Endothelial cell of umbilical vein (primary cell): ENCODE measurements at regions not wholly inside any gene's neighbourhood (a gene's known extent, or its start where the extent isn't known, plus 50 kb on each side); places are given as distances from the start of the nearest gene placed in this dataset.

Experiments
- BruUV-seq: library from RNA; stranded (reverse); fragments of 400-500 nt; replicated peaks from 2 replicates; lab custom pipeline; 2021; lab: Mats Ljungman, UMichigan
- CTCF ChIA-PET: fragments of 300-600, 350-600 bp; sonication (Branson Sonifier 250); formaldehyde crosslinking; loops from one replicate; lab custom pipeline; 2021; ENCODE audit warnings: antibody characterized with exemption, inconsistent platforms; lab: Charles Lee
- POLR2A ChIA-PET: fragments of 300-600, 350-600 bp; sonication (Branson Sonifier 250); formaldehyde crosslinking; loops from one replicate; lab custom pipeline; 2021; ENCODE audit warnings: antibody characterized with exemption, inconsistent platforms; lab: Charles Lee
- DNase-seq: peaks from one replicate; pipeline ENCODE4 v3.0.0-alpha.2; 2011; ENCODE audit warnings: low read depth, low spot score
- FAIRE-seq: peaks from 2 replicates; lab custom pipeline; 2011; peaks lifted over from hg19 to GRCh38; lab: Jason Lieb, UNC
- H2AFZ ChIP-seq: 2 replicates; pipeline ENCODE4 v1.6.0; 2012; ENCODE audit warnings: low read depth, low read length, control low read depth, inconsistent platforms
- H3K27ac ChIP-seq: 2 replicates; pipeline ENCODE4 v1.5.1; 2011; ENCODE audit warnings: low read depth, mild to moderate bottlenecking, control low read depth, low read length, moderate library complexity; ENCODE audit not compliant: insufficient read depth
- H3K27me3 ChIP-seq, 2 experiments: 2 replicates each; pipeline versions ENCODE4 v1.6.0 to v1.6.1; 2011; ENCODE audit warnings: low read length in 2 of 2, mixed read lengths in 1 of 2; ENCODE audit not compliant: control insufficient read depth in 2 of 2, insufficient read depth in 2 of 2
- H3K36me3 ChIP-seq, 2 experiments: 2 replicates in 1 of 2; 3 replicates in 1 of 2; pipeline ENCODE4 v1.5.1; 2011; ENCODE audit warnings: low read length in 2 of 2, mild to moderate bottlenecking in 1 of 2, moderate library complexity in 1 of 2; ENCODE audit not compliant: control insufficient read depth in 2 of 2, insufficient read depth in 2 of 2; ENCODE audit errors: extremely low read depth in 1 of 2
- H3K4me1 ChIP-seq: 3 replicates; pipeline ENCODE4 v1.5.1; 2011; ENCODE audit warnings: mild to moderate bottlenecking, low read length; ENCODE audit not compliant: control insufficient read depth, insufficient read depth; ENCODE audit errors: extremely low read depth
- H3K4me2 ChIP-seq: 2 replicates; pipeline ENCODE4 v1.6.1; 2011; ENCODE audit warnings: low read length, control low read depth, mixed read lengths; ENCODE audit not compliant: insufficient read depth
- H3K4me3 ChIP-seq, 3 experiments: fragments of 200-600 bp in 1 of 3; sonication (generic), shearing (Covaris generic) in 1 of 3; replicated peaks in 1 of 3; 2 replicates each; pipeline ENCODE4 v1.5.1; 2011 to 2016; ENCODE audit warnings: control low read depth in 3 of 3, low read length in 3 of 3, mild to moderate bottlenecking in 2 of 3, inconsistent platforms in 1 of 3, low read depth in 1 of 3, moderate library complexity in 1 of 3; ENCODE audit not compliant: insufficient read depth in 1 of 3
- H3K79me2 ChIP-seq: 2 replicates; pipeline ENCODE4 v1.6.0; 2012; ENCODE audit warnings: low read length, inconsistent platforms; ENCODE audit not compliant: control insufficient read depth, insufficient read depth
- H3K9ac ChIP-seq: replicated peaks from 2 replicates; pipeline ENCODE3; 2011; ENCODE audit warnings: low read length, control low read depth; ENCODE audit not compliant: insufficient read depth; ENCODE audit errors: extremely low read depth
- H3K9me1 ChIP-seq: replicated peaks from 3 replicates; pipeline ENCODE4 v1.6.0; 2011; ENCODE audit warnings: mild to moderate bottlenecking, low read length; ENCODE audit not compliant: control insufficient read depth, insufficient read depth; ENCODE audit errors: extremely low read depth
- H3K9me3 ChIP-seq: replicated peaks from 2 replicates; pipeline ENCODE4 v1.5.1; 2012; ENCODE audit warnings: low read length, inconsistent platforms; ENCODE audit not compliant: control insufficient read depth, insufficient read depth
- H4K20me1 ChIP-seq: replicated peaks from 2 replicates; pipeline ENCODE3; 2011; ENCODE audit warnings: mild to moderate bottlenecking, low read length; ENCODE audit not compliant: control insufficient read depth, insufficient read depth; ENCODE audit errors: extremely low read depth
- EZH2 ChIP-seq: IDR thresholded peaks from 2 replicates; pipeline ENCODE4 v1.6.1; 2012; ENCODE audit warnings: borderline replicate concordance, low read depth, mild to moderate bottlenecking, moderate library complexity, low read length, inconsistent platforms; ENCODE audit not compliant: severe bottlenecking
- FOS ChIP-seq: IDR thresholded peaks from 2 replicates; pipeline ENCODE4 v1.6.1; 2011; ENCODE audit warnings: mild to moderate bottlenecking, low read length, moderate library complexity, borderline replicate concordance; ENCODE audit not compliant: insufficient read depth
- GATA2 ChIP-seq: IDR thresholded peaks from 2 replicates; pipeline ENCODE4 v1.7.0; 2011; ENCODE audit warnings: low read depth, mild to moderate bottlenecking, moderate library complexity, mixed read lengths, low read length; ENCODE audit not compliant: insufficient read length, insufficient read depth
- JUN ChIP-seq: IDR thresholded peaks from 2 replicates; pipeline ENCODE4 v1.6.1; 2011; ENCODE audit warnings: borderline replicate concordance, low read depth; ENCODE audit not compliant: insufficient read length, insufficient read depth
- MYC ChIP-seq: IDR thresholded peaks from one replicate; pipeline ENCODE4 v1.6.1; 2011; ENCODE audit warnings: mild to moderate bottlenecking, low read depth, low read length
- POLR2A ChIP-seq: IDR thresholded peaks from 2 replicates; pipeline ENCODE4 v1.6.1; 2012; ENCODE audit warnings: low read depth, mild to moderate bottlenecking, control low read depth, low read length
- POLR2AphosphoS5 ChIP-seq: IDR thresholded peaks from 2 replicates; pipeline ENCODE4 v1.6.1; 2012; ENCODE audit warnings: low read depth, mild to moderate bottlenecking, control low read depth, low read length, moderate library complexity; ENCODE audit not compliant: insufficient read depth
- dilution Hi-C: fragments of 300-500 bp; cut with MboI; formaldehyde crosslinking; loops from one replicate; pipeline ENCODE4 v1.15.0; 2019; ENCODE audit warnings: low sequenced_read_pairs; ENCODE audit not compliant: extremely low pct_ligation_motif_present
- intact Hi-C: fragments of 100-400 bp; cut with micrococcal nuclease; formaldehyde crosslinking; loops from one replicate; pipeline ENCODE4 v1.10.0; 2022
- TF ChIP-seq, protein P1 (sequence below): IDR thresholded peaks from 2 replicates; pipeline ENCODE4 v1.6.1; 2011; ENCODE audit not compliant: insufficient read depth, insufficient read length
- TF ChIP-seq, protein P2 (sequence below), 2 donors: IDR thresholded peaks; 1 replicate in 1 of 2; 2 replicates in 1 of 2; pipeline ENCODE4 v1.5.1; 2011; ENCODE audit warnings: low read length in 2 of 2, mild to moderate bottlenecking in 2 of 2, moderate library complexity in 2 of 2, control low read depth in 1 of 2, inconsistent platforms in 1 of 2, low read depth in 1 of 2; ENCODE audit not compliant: insufficient read depth in 1 of 2; ENCODE audit errors: extremely low read depth in 1 of 2

DNA sequence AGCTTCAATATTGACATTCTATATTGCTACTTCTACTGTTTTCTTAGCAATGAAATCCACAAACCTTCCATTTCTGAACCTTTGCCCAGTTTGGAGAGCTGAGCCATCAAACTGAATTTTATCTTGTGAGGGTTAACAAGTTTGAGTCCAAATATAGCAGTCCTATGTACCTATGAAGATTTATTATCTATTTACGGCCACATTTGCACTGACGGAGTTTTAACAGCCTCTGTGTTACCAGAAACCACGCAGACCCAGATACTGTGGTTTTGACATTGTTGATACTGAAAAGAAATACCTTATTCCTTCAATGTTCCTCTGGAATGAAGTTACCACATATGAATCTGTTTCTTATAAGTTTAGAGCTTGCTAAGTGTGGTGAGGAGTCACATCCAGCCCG, 172.6 kb downstream of the FGFR2 start:
- no peaks in the 10 kb centered on the region for H4K20me1 ChIP-seq
- H3K27ac ChIP-seq = no peak overlapping the region
- H3K4me2 ChIP-seq = no peak overlapping the region
- no peaks in the 10 kb centered on the region for H3K4me1 ChIP-seq
- FAIRE-seq (no peak), DNase-seq (no peak)
- H3K27me3 ChIP-seq = no peaks in the 10 kb centered on the region
- TF ChIP-seq EZH2 = no peak
- TF ChIP-seq MYC = no peak
- TF ChIP-seq GATA2 = no peak
- TF ChIP-seq FOS = no peak
- TF ChIP-seq JUN = no peak
- TF ChIP-seq, protein P1, sequence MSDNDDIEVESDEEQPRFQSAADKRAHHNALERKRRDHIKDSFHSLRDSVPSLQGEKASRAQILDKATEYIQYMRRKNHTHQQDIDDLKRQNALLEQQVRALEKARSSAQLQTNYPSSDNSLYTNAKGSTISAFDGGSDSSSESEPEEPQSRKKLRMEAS = no peak
- no peak for TF ChIP-seq POLR2A
- no peak for TF ChIP-seq POLR2AphosphoS5
- TF ChIP-seq, protein P2, sequence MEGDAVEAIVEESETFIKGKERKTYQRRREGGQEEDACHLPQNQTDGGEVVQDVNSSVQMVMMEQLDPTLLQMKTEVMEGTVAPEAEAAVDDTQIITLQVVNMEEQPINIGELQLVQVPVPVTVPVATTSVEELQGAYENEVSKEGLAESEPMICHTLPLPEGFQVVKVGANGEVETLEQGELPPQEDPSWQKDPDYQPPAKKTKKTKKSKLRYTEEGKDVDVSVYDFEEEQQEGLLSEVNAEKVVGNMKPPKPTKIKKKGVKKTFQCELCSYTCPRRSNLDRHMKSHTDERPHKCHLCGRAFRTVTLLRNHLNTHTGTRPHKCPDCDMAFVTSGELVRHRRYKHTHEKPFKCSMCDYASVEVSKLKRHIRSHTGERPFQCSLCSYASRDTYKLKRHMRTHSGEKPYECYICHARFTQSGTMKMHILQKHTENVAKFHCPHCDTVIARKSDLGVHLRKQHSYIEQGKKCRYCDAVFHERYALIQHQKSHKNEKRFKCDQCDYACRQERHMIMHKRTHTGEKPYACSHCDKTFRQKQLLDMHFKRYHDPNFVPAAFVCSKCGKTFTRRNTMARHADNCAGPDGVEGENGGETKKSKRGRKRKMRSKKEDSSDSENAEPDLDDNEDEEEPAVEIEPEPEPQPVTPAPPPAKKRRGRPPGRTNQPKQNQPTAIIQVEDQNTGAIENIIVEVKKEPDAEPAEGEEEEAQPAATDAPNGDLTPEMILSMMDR (IDR thresholded peaks at IDR 0.05; ENCODE audit: extremely low read depth in 1 of 2, insufficient read depth in 1 of 2, low read depth in 1 of 2, low read length in 2 of 2) = no peak
- BruUV-seq = no TSS peak
- peaks cover 3% of the 10 kb centered on the region for H3K9me3 ChIP-seq
- CTCF ChIA-PET = no interaction called here
- no peak overlapping the region for H2AFZ ChIP-seq
- no peak overlapping the region for H3K4me3 ChIP-seq
- dilution Hi-C loops = no loop called here
- intact Hi-C loops = no loop called here
- POLR2A ChIA-PET = no interaction called here
- no peaks in the 10 kb centered on the region for H3K79me2 ChIP-seq
- no peak overlapping the region for H3K9ac ChIP-seq
- H3K36me3 ChIP-seq = no peaks in the 10 kb centered on the region
- no peaks in the 10 kb centered on the region for H3K9me1 ChIP-seq
